Activated naive CD8-positive, alpha-beta T cell treated with anti-CD3 and anti-CD28 coated beads, Interleukin-2, amount 10 ng/mL, durations not matched to agents 7 days and 5 days (primary cell): ENCODE measurements at regions not wholly inside any gene's neighbourhood (a gene's known extent, or its start where the extent isn't known, plus 50 kb on each side); places are given as distances from the start of the nearest gene placed in this dataset.

Source experiments
- ATAC-seq: fragments of 150-1000 bp; cut with Tn5 transposase; one replicate; pipeline ENCODE4 v1.10.0; 2021; ENCODE audit warnings: low read depth, moderate library complexity
- POLR2A ChIA-PET: fragments of 350-600 bp; sonication (Branson Sonifier 250); formaldehyde crosslinking; loops from one replicate; lab custom pipeline; 2021; ENCODE audit warnings: antibody characterized with exemption; lab: Charles Lee
- DNase-seq: peaks from one replicate; pipeline ENCODE4 v3.0.0; 2021
- H3K27ac Mint-ChIP-seq: one replicate; pipeline ENCODE4 v1.8.0; 2022; ENCODE audit warnings: mild to moderate bottlenecking, mixed read lengths
- H3K27me3 Mint-ChIP-seq: one replicate; pipeline ENCODE4 v1.8.0; 2022; ENCODE audit warnings: mild to moderate bottlenecking, moderate library complexity, mixed read lengths
- H3K36me3 Mint-ChIP-seq: one replicate; pipeline ENCODE4 v1.8.0; 2021; ENCODE audit warnings: mild to moderate bottlenecking, mixed read lengths
- H3K4me1 Mint-ChIP-seq: one replicate; pipeline ENCODE4 v1.8.0; 2021; ENCODE audit warnings: mixed read lengths
- H3K4me3 Mint-ChIP-seq: one replicate; pipeline ENCODE4 v1.8.0; 2022; ENCODE audit warnings: mild to moderate bottlenecking, moderate library complexity, mixed read lengths
- H3K9me3 Mint-ChIP-seq: one replicate; pipeline ENCODE4 v1.8.0; 2021; ENCODE audit warnings: mixed read lengths

- Mint-ChIP-seq H3K4me3 (no peak overlapping the region), H3K27ac (no peak overlapping the region), H3K27me3 (peaks cover 3% of the 10 kb centered on the region), H3K4me1 (peaks cover 13% of the 10 kb centered on the region), H3K9me3 (peaks cover 1% of the 10 kb centered on the region), H3K36me3 (no peaks in the 10 kb centered on the region)
- no peak for DNase-seq
- no peak for ATAC-seq
- POLR2A ChIA-PET, result no interaction called here
Observed at GRCh38 chr16:26649381-26650045, 417.2 kb upstream of the C16orf82 start.

GRCh38 chr16:26651464-26651863 lies 415.3 kb upstream of the C16orf82 start:
- H3K4me3 Mint-ChIP-seq, result no peak overlapping the region
- POLR2A ChIA-PET, result no interaction called here
- peaks cover 15% of the 10 kb centered on the region for H3K27me3 Mint-ChIP-seq
- H3K4me1 Mint-ChIP-seq, result peaks cover 3% of the 10 kb centered on the region
- no peaks in the 10 kb centered on the region for H3K36me3 Mint-ChIP-seq
- DNase-seq (no peak), ATAC-seq (no peak)
- H3K9me3 Mint-ChIP-seq, result peaks cover 3% of the 10 kb centered on the region
- no peak overlapping the region for H3K27ac Mint-ChIP-seq

- no peak overlapping the region for H3K4me3 Mint-ChIP-seq
- H3K36me3 Mint-ChIP-seq, result no peaks in the 10 kb centered on the region
- peaks cover 3% of the 10 kb centered on the region for H3K4me1 Mint-ChIP-seq
- POLR2A ChIA-PET, result no interaction called here
- ATAC-seq, result no peak
- no peak overlapping the region for H3K27ac Mint-ChIP-seq
- peaks cover 3% of the 10 kb centered on the region for H3K9me3 Mint-ChIP-seq
- DNase-seq, result no peak
- peaks cover 15% of the 10 kb centered on the region for H3K27me3 Mint-ChIP-seq
Observed at GRCh38 chr16:26651884-26652283, 414.8 kb upstream of the C16orf82 start.

GRCh38 chr16:26658486-26658885 lies 408.2 kb upstream of the C16orf82 start:
- DNase-seq (no peak), ATAC-seq (no peak)
- Mint-ChIP-seq H3K36me3 (no peaks in the 10 kb centered on the region), H3K27me3 (peaks cover 22% of the 10 kb centered on the region), H3K27ac (no peak overlapping the region), H3K4me1 (peaks cover 2% of the 10 kb centered on the region), H3K9me3 (peaks cover 6% of the 10 kb centered on the region), H3K4me3 (no peak overlapping the region)
- POLR2A ChIA-PET, result no interaction called here

- H3K27me3 Mint-ChIP-seq, result peaks cover 22% of the 10 kb centered on the region
- no peak overlapping the region for H3K27ac Mint-ChIP-seq
- POLR2A ChIA-PET, result no interaction called here
- H3K9me3 Mint-ChIP-seq, result peaks cover 6% of the 10 kb centered on the region
- DNase-seq (no peak), ATAC-seq (no peak)
- H3K36me3 Mint-ChIP-seq, result no peaks in the 10 kb centered on the region
- no peak overlapping the region for H3K4me3 Mint-ChIP-seq
- peaks cover 2% of the 10 kb centered on the region for H3K4me1 Mint-ChIP-seq
Observed at GRCh38 chr16:26658915-26659314, 407.8 kb upstream of the C16orf82 start.

GRCh38 chr16:26664086-26664485 lies 402.6 kb upstream of the C16orf82 start:
- peaks cover 8% of the 10 kb centered on the region for H3K27me3 Mint-ChIP-seq
- H3K36me3 Mint-ChIP-seq, result no peaks in the 10 kb centered on the region
- ATAC-seq, result no peak
- DNase-seq, result no peak
- no peak overlapping the region for H3K4me3 Mint-ChIP-seq
- H3K4me1 Mint-ChIP-seq, result peaks cover 6% of the 10 kb centered on the region
- H3K9me3 Mint-ChIP-seq, result peaks cover 3% of the 10 kb centered on the region
- H3K27ac Mint-ChIP-seq, result no peak overlapping the region
- POLR2A ChIA-PET, result no interaction called here

GRCh38 chr16:26665166-26665939 lies 401.4 kb upstream of the C16orf82 start:
- peaks cover 3% of the 10 kb centered on the region for H3K9me3 Mint-ChIP-seq
- ATAC-seq (no peak), DNase-seq (no peak)
- no peaks in the 10 kb centered on the region for H3K36me3 Mint-ChIP-seq
- POLR2A ChIA-PET, result no interaction called here
- H3K4me3 Mint-ChIP-seq, result no peak overlapping the region
- no peak overlapping the region for H3K27ac Mint-ChIP-seq
- peaks cover 6% of the 10 kb centered on the region for H3K4me1 Mint-ChIP-seq
- H3K27me3 Mint-ChIP-seq, result peaks cover 6% of the 10 kb centered on the region

- H3K9me3 Mint-ChIP-seq, result peaks cover 3% of the 10 kb centered on the region
- H3K4me1 Mint-ChIP-seq, result peaks cover 6% of the 10 kb centered on the region
- no peak for ATAC-seq
- POLR2A ChIA-PET, result no interaction called here
- peaks cover 4% of the 10 kb centered on the region for H3K27me3 Mint-ChIP-seq
- H3K36me3 Mint-ChIP-seq, result no peaks in the 10 kb centered on the region
- no peak overlapping the region for H3K4me3 Mint-ChIP-seq
- DNase-seq, result no peak
- no peak overlapping the region for H3K27ac Mint-ChIP-seq
Observed at GRCh38 chr16:26666486-26666885, 400.2 kb upstream of the C16orf82 start.

- ATAC-seq (no peak), DNase-seq (no peak)
- Mint-ChIP-seq H3K36me3 (no peaks in the 10 kb centered on the region), H3K4me1 (peaks cover 11% of the 10 kb centered on the region), H3K4me3 (no peak overlapping the region), H3K27me3 (peaks cover 4% of the 10 kb centered on the region), H3K9me3 (peaks cover 3% of the 10 kb centered on the region), H3K27ac (no peak overlapping the region)
- POLR2A ChIA-PET, result no interaction called here
Observed at GRCh38 chr16:26667307-26667706, 399.4 kb upstream of the C16orf82 start.

- Mint-ChIP-seq H3K4me1 (peaks cover 12% of the 10 kb centered on the region), H3K36me3 (no peaks in the 10 kb centered on the region)
Observed at GRCh38 chr16:26668026-26668425, 398.7 kb upstream of the C16orf82 start.

GRCh38 chr16:26672206-26672605 lies 394.5 kb upstream of the C16orf82 start:
- H3K27ac Mint-ChIP-seq, result no peak overlapping the region
- no peak for DNase-seq
- POLR2A ChIA-PET, result no interaction called here

More at GRCh38 chr16:26668026-26668425, 398.7 kb upstream of the C16orf82 start:
- Mint-ChIP-seq H3K27ac (no peak overlapping the region), H3K4me3 (no peak overlapping the region), H3K27me3 (peaks cover 4% of the 10 kb centered on the region), H3K9me3 (peaks cover 3% of the 10 kb centered on the region)
- ATAC-seq, result no peak
- DNase-seq, result no peak
- POLR2A ChIA-PET, result no interaction called here

GRCh38 chr16:26673011-26673410 lies 393.7 kb upstream of the C16orf82 start:
- no peak for DNase-seq

More at GRCh38 chr16:26672206-26672605, 394.5 kb upstream of the C16orf82 start:
- H3K27me3 Mint-ChIP-seq, result no peaks in the 10 kb centered on the region
- peaks cover 2% of the 10 kb centered on the region for H3K9me3 Mint-ChIP-seq
- ATAC-seq, result no peak
- H3K4me3 Mint-ChIP-seq, result no peak overlapping the region
- H3K4me1 Mint-ChIP-seq, result peaks cover 5% of the 10 kb centered on the region
- H3K36me3 Mint-ChIP-seq, result no peaks in the 10 kb centered on the region

GRCh38 chr16:26680671-26681070 lies 386.1 kb upstream of the C16orf82 start:
- Mint-ChIP-seq H3K27me3 (peaks cover 11% of the 10 kb centered on the region), H3K27ac (no peak overlapping the region), H3K9me3 (peaks cover 1% of the 10 kb centered on the region), H3K4me3 (no peak overlapping the region), H3K36me3 (no peaks in the 10 kb centered on the region), H3K4me1 (no peaks in the 10 kb centered on the region)
- DNase-seq, result no peak
- POLR2A ChIA-PET, result no interaction called here
- no peak for ATAC-seq

More at GRCh38 chr16:26673011-26673410, 393.7 kb upstream of the C16orf82 start:
- Mint-ChIP-seq H3K4me1 (peaks cover 5% of the 10 kb centered on the region), H3K4me3 (no peak overlapping the region), H3K36me3 (no peaks in the 10 kb centered on the region), H3K27me3 (no peaks in the 10 kb centered on the region), H3K9me3 (peaks cover 2% of the 10 kb centered on the region), H3K27ac (no peak overlapping the region)
- POLR2A ChIA-PET, result no interaction called here
- ATAC-seq, result no peak

GRCh38 chr16:26688105-26688504 lies 378.6 kb upstream of the C16orf82 start:
- DNase-seq (no peak), ATAC-seq (no peak)
- Mint-ChIP-seq H3K27me3 (peaks cover 5% of the 10 kb centered on the region), H3K27ac (no peak overlapping the region), H3K4me3 (no peak overlapping the region), H3K36me3 (no peaks in the 10 kb centered on the region), H3K9me3 (peaks cover 3% of the 10 kb centered on the region), H3K4me1 (no peaks in the 10 kb centered on the region)
- POLR2A ChIA-PET, result no interaction called here
